ENCODE measurements at regions not wholly inside any gene's neighbourhood (a gene's known extent, or its start where the extent isn't known, plus 50 kb on each side); places are given as distances from the start of the nearest gene placed in this dataset.

DNA sequence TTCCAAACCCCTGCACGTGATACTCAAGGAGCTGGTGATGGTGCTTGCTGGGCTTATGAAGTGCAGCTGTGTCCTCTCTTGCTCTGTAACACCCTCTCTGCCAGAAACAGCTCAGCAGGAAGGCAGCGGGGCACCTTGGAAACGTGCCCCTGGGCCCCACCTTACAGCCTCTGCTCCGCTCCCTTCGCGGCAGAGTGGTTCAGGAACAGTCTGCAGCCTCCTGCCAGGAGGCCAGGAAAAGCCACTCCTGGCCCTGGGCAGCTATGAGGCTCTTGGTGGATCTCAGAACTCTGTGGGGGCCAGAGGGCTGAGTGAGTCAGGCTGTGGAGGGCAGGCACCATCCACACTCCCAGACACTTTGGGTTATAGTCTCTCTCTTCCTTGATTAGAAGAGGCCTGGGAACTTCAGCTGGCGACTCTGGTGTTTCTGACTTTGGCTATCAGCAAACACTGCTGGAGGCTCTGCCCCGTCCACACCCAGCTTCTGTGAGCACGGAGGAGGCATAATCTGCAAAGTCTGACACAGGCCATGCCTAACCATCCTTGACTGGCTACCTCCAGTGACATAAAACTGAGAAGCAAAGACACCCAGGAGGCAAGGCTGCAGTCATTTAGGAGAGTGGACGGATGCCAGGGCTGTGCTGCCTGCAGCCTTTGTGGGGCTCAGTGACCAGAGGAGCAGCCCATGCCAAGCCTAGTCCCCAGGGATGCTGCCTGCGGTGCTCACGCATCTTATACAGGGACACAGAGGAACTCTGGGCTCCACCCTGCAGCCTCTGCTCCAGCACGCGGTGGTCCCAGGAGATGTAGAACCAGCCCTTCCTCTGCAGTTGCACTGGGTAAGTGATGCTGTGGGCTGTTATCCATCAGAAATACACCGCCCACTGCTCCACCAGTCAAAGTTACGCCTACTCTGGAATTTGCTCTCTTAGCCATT, 65.3 kb downstream of the METRNL start:
- no peak for TF ChIP-seq ZFX (IDR thresholded peaks at IDR 0.05)

DNA sequence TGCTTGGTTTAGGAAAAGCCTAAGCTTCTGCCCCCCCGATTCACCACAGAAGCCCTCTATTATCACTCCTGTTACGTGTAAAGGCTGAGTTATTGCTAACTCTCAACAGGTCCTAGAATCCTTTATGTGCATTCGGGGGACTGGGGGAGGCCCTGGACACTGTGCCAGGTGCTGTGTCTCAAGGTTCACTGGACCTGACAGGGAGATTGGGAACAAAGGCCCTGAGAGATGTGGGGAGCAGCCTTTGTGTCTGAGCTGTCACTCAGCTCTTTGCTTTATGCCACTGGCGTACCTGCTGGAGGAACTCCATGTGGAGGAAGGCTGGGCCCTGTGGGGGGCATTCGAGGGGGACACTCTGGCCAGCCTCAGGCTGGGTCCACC, 65.9 kb downstream of the METRNL start:
- TF ChIP-seq, protein P1, sequence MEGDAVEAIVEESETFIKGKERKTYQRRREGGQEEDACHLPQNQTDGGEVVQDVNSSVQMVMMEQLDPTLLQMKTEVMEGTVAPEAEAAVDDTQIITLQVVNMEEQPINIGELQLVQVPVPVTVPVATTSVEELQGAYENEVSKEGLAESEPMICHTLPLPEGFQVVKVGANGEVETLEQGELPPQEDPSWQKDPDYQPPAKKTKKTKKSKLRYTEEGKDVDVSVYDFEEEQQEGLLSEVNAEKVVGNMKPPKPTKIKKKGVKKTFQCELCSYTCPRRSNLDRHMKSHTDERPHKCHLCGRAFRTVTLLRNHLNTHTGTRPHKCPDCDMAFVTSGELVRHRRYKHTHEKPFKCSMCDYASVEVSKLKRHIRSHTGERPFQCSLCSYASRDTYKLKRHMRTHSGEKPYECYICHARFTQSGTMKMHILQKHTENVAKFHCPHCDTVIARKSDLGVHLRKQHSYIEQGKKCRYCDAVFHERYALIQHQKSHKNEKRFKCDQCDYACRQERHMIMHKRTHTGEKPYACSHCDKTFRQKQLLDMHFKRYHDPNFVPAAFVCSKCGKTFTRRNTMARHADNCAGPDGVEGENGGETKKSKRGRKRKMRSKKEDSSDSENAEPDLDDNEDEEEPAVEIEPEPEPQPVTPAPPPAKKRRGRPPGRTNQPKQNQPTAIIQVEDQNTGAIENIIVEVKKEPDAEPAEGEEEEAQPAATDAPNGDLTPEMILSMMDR (conservative IDR thresholded peaks at IDR 0.05): no peak
- TF ChIP-seq ZFX (IDR thresholded peaks at IDR 0.05): no peak
- no peak overlapping the region for H3K27ac ChIP-seq

More for the DNA sequence above, 65.3 kb downstream of the METRNL start:
- no peak overlapping the region for H3K27ac ChIP-seq

DNA sequence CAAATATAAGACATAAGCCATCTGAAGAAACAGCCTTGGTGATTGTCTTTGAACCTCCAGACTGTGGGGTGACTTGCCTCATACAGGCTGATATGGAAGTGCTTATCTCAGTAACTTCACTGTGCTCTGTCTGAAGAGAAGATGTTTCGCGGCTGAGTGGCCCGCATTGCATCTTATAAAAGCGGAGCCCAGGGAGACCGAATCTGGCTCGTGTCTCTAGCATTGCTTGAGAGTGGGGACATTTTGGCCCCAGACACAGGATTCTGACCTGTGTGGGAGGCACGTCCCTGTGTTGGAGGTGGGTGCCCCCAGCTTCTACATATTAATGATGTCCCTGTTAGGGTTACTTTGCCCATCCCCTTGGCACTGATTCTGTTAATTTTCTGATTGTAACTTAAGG, 66.4 kb downstream of the METRNL start:
- H3K27ac ChIP-seq: no peak overlapping the region
- no peak for TF ChIP-seq ZFX (IDR thresholded peaks at IDR 0.05)
- TF ChIP-seq, protein P1 (conservative IDR thresholded peaks at IDR 0.05): no peak

DNA sequence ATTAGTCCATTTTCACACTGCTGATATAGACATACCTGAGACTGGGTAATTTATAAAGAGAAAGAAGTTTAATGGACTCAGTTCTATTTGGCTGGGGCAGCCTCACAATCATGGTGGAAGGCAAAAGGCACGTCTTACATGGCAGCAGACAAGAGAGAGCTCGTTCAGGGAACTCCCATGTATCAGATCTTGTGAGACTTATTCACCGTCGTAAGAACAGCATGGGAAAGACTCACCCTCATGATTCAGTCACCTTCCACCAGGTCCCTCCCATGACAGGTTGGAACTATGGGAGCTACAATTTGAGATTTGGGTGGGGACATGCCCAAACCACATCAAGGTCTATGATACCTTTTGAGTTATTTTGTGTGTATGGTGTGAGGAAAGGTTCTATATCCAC, 66.9 kb downstream of the METRNL start:
- no peak overlapping the region for H3K27ac ChIP-seq
- TF ChIP-seq, protein P1 (conservative IDR thresholded peaks at IDR 0.05): no peak
- TF ChIP-seq ZFX (IDR thresholded peaks at IDR 0.05): no peak

DNA sequence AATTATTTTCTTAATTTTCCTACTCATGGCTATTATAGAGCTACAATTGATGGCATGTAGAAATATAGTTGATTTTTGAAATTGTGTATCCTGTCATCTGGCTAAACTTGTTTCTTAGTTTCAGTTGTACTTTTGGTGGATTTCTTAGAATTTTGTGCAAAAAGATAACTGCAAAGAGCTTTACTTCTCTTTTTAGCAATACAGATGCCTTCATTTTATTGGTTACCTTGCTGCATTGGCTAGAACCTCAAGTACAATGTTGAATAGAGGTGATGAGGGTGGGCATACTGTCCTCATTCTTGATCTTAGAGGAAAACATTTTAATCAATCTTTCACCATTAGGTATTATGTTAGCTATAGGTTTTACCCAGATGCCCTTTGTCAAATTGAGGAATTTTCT, 67.9 kb downstream of the METRNL start:
- H3K27ac ChIP-seq: no peak overlapping the region
- TF ChIP-seq, protein P1 (conservative IDR thresholded peaks at IDR 0.05): no peak

DNA sequence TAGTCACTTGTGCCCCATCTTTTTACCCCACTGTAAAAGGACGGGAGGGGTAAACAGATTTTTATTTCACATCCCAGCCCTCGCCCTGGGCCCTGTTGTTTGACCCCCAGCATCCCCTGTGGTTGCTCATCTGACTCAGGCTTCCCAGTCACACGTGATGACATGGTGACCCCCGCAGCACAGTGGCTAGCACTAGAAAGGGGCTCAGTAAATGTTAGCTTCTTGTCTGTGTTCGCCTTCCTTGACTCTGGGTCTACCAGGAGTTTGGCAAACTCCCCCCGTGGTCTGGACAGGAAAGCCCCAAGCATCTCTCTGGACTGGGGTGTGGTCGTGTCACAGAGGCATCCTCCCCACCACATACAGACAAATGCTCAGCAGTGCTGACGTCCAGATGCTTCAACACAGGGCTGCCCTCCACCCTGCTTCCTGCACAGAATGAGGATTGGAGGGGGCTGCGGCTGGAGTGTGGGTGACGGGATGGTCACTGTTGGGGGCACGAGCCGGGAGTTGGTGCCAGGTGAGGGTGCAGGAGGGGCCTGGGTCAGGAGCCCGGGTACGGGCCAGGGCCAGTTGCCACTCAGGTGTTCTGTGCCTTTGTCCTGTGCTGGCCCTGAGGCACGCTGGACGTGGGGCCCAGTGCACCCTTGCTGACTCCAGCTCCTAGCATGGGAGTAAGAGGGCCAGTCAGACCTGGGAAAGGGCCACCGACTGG, 69.1 kb downstream of the METRNL start:
- no peak overlapping the region for H3K27ac ChIP-seq
- TF ChIP-seq, protein P1 (conservative IDR thresholded peaks at IDR 0.05): no peak
- TF ChIP-seq ZFX (IDR thresholded peaks at IDR 0.05): no peak

DNA sequence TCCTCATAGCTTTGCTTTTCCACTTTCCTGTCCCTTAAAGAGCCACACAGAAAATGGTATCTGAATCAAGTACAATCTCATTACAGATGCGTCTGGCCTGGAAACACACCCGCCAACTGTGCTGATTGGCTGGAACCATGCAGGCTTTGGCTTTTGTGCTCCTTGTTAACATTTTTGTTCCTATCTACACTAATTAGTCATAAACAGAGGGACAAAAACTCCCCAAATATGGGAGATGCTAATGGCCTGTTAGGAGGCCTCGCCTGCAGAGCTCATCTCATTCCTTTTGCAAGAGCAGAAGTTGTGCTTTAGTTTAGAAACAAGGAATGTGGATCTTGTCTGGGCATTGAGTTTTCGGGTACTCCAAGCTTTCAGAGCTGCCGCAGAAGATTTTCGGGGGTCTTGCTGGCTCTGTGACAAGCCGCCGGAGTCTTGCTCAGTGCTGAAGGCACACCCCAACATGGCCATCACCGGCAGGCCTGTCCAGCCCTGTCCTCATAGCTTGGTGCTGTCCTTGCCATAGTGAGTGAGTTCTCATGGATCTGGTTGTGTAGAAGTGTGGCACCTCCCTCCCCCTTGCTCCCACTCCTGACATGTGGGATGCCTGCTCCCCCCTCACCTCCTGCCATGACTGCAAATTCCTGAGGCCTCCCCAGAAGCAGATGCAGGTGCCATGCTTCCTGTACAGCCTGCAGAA, 69.8 kb downstream of the METRNL start:
- TF ChIP-seq, protein P1 (conservative IDR thresholded peaks at IDR 0.05): no peak
- TF ChIP-seq ZFX (IDR thresholded peaks at IDR 0.05): no peak

More for the DNA sequence above, 69.8 kb downstream of the METRNL start:
- no peak overlapping the region for H3K27ac ChIP-seq
